ENCODE measurements at regions not wholly inside any gene's neighbourhood (a gene's known extent, or its start where the extent isn't known, plus 50 kb on each side); places are given as distances from the start of the nearest gene placed in this dataset.
"Not testable (repeated sequence)": the region's sequence is repeated elsewhere in the genome, so short reads cannot be mapped to it uniquely, and the experiment has no call there.

- no peak for DNase-seq
Measured at GRCh38 chr18:21928925-21929324, 188.3 kb downstream of the MIB1 start.

- DNase-seq: no peak
Measured at GRCh38 chr18:21930177-21930576, 189.6 kb downstream of the MIB1 start.

GRCh38 chr18:21933931-21934765 lies 193.6 kb downstream of the MIB1 start:
- no peak for DNase-seq

- no peak for DNase-seq
Measured at GRCh38 chr18:21934766-21935015, 194.1 kb downstream of the MIB1 start.

GRCh38 chr18:21943456-21943855 lies 202.9 kb downstream of the MIB1 start:
- no peak for DNase-seq

- no peak for DNase-seq
Measured at GRCh38 chr18:21949326-21950015, 208.9 kb downstream of the MIB1 start.

GRCh38 chr18:21955757-21956652 lies 213.4 kb upstream of the GATA6 start:
- DNase-seq: peak; percentile 48 to 80 (median 49)

- no peak for DNase-seq
Measured at GRCh38 chr18:21958263-21958662, 211.1 kb upstream of the GATA6 start.

GRCh38 chr18:21958707-21959450 lies 210.5 kb upstream of the GATA6 start:
- DNase-seq: no peak

- DNase-seq: no peak
Measured at GRCh38 chr18:21960189-21960588, 209.2 kb upstream of the GATA6 start.

- DNase-seq: no peak
Measured at GRCh38 chr18:21963336-21963735, 206.1 kb upstream of the GATA6 start.

- DNase-seq: no peak
Measured at GRCh38 chr18:21968338-21968737, 201.1 kb upstream of the GATA6 start.

- no peak for DNase-seq
Measured at GRCh38 chr18:21972281-21972680, 197.1 kb upstream of the GATA6 start.

GRCh38 chr18:21975954-21976353 lies 193.4 kb upstream of the GATA6 start:
- DNase-seq: not testable (repeated sequence)

- no peak for DNase-seq
Measured at GRCh38 chr18:21978546-21979170, 190.7 kb upstream of the GATA6 start.

- no peak for DNase-seq
Measured at GRCh38 chr18:21979171-21979560, 190.2 kb upstream of the GATA6 start.

GRCh38 chr18:21979759-21980158 lies 189.6 kb upstream of the GATA6 start:
- DNase-seq: no peak

- no peak for DNase-seq
Measured at GRCh38 chr18:21980744-21981143, 188.6 kb upstream of the GATA6 start.

- not testable (repeated sequence) for DNase-seq
Measured at GRCh38 chr18:21981489-21981888, 187.9 kb upstream of the GATA6 start.

GRCh38 chr18:21991081-21991534 lies 178.3 kb upstream of the GATA6 start:
- DNase-seq: peak in 1 of 3 experiments; percentile 12

- DNase-seq: no peak
Measured at GRCh38 chr18:21991886-21992285, 177.5 kb upstream of the GATA6 start.

- DNase-seq: no peak
Measured at GRCh38 chr18:21996351-21996826, 173.0 kb upstream of the GATA6 start.

Data from NCI-H1417 (cell line).